ENCODE measurements at regions not wholly inside any gene's neighbourhood (a gene's known extent, or its start where the extent isn't known, plus 50 kb on each side); places are given as distances from the start of the nearest gene placed in this dataset.

DNA sequence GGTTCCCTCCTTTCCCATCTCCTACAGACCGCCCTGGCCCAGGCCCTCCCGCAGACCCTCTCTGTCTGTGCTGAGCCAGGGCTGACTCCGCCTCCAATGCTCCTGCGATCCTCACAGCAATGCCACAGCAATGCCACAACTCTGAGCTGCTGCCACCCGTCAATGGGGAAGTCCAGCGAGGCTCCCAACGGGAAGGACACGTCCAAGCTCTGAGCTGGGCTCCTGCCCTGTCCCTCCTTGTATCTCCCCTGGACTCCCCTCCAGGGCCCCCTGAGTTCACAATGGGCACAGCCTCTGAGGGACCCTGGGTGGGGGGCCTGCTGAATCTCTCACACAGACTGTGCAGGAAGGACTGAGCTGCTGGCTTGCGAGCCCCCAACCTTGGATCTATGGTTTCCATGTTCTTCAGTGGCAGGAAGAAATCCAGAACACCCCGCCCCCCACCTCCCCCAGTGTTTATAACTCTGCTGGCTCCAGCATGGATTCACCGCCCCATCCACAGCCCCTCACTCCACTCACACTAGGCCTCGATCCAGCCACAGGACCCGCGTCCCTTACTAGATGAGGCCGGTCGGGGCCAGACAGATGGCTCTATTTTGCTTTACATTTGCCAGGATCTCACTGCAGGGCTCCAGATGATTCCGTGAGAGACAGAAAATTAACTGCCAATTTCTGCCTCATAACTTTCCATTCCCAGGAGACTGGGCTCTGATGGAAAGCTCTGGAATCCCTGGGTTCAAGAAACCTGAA is 338.0 kb downstream of the MATN1 start:
- H3K4me2 ChIP-seq (ENCODE audit: low read depth, low read length, poor library complexity, severe bottlenecking), result no peak overlapping the region
- H3K36me3 ChIP-seq (ENCODE audit: insufficient read depth, low read length), result no peaks in the 10 kb centered on the region
- H3K79me2 ChIP-seq (ENCODE audit: insufficient read depth, low read length), result no peaks in the 10 kb centered on the region
- no peak overlapping the region for H3K9ac ChIP-seq (ENCODE audit: low read depth, low read length, poor library complexity, severe bottlenecking)
- H3K9me3 ChIP-seq (ENCODE audit: insufficient read depth, low read depth, low read length), result no peaks in the 10 kb centered on the region
- no peaks in the 10 kb centered on the region for H4K20me1 ChIP-seq (ENCODE audit: insufficient read depth, low read length, poor library complexity, severe bottlenecking)
- H2AFZ ChIP-seq (ENCODE audit: low read length), result no peak overlapping the region
- H3K4me3 ChIP-seq (ENCODE audit: low read length, poor library complexity, severe bottlenecking), result no peak overlapping the region
- no peaks in the 10 kb centered on the region for H3K27me3 ChIP-seq (ENCODE audit: insufficient read depth, low read length, poor library complexity, severe bottlenecking)
- no peaks in the 10 kb centered on the region for H3F3A ChIP-seq (ENCODE audit: low read depth)
- no peaks in the 10 kb centered on the region for H3K9me2 ChIP-seq (replicated peaks; ENCODE audit: low read depth, low read length)
- TF ChIP-seq CTCF (conservative IDR thresholded peaks at IDR 0.05; ENCODE audit: low read length), result no peak
- no peak for TF ChIP-seq EZH2phosphoT487 (IDR thresholded peaks at IDR 0.05; ENCODE audit: borderline replicate concordance)
- no peaks in the 10 kb centered on the region for H3K4me1 ChIP-seq (ENCODE audit: insufficient read depth, low read length, poor library complexity, severe bottlenecking)

GRCh38 chr1:30384286-30385245 is 338.8 kb downstream of the MATN1 start:
- no peak overlapping the region for H3K9ac ChIP-seq (ENCODE audit: low read depth, low read length, poor library complexity, severe bottlenecking)
- no peaks in the 10 kb centered on the region for H3F3A ChIP-seq (ENCODE audit: low read depth)

GRCh38 chr1:30383221-30383711 is 340.1 kb downstream of the MATN1 start:
- Histone ChIP-seq H3K9me3 (ENCODE audit: insufficient read depth, low read depth, low read length) (no peaks in the 10 kb centered on the region), H3K4me1 (ENCODE audit: insufficient read depth, low read length, poor library complexity, severe bottlenecking) (no peaks in the 10 kb centered on the region), H3K4me3 (ENCODE audit: low read length, poor library complexity, severe bottlenecking) (no peak overlapping the region), H3K79me2 (ENCODE audit: insufficient read depth, low read length) (no peaks in the 10 kb centered on the region), H3K36me3 (ENCODE audit: insufficient read depth, low read length) (no peaks in the 10 kb centered on the region), H3K9me2 (replicated peaks; ENCODE audit: low read depth, low read length) (no peaks in the 10 kb centered on the region), H3K9ac (ENCODE audit: low read depth, low read length, poor library complexity, severe bottlenecking) (no peak overlapping the region), H4K20me1 (ENCODE audit: insufficient read depth, low read length, poor library complexity, severe bottlenecking) (no peaks in the 10 kb centered on the region), H3K27me3 (ENCODE audit: insufficient read depth, low read length, poor library complexity, severe bottlenecking) (no peaks in the 10 kb centered on the region), H3K4me2 (ENCODE audit: low read depth, low read length, poor library complexity, severe bottlenecking) (no peak overlapping the region), H2AFZ (ENCODE audit: low read length) (no peak overlapping the region), H3F3A (ENCODE audit: low read depth) (no peaks in the 10 kb centered on the region)
- TF ChIP-seq CTCF (conservative IDR thresholded peaks at IDR 0.05; ENCODE audit: low read length), result no peak
- TF ChIP-seq EZH2phosphoT487 (IDR thresholded peaks at IDR 0.05; ENCODE audit: borderline replicate concordance), result no peak

More at GRCh38 chr1:30384286-30385245, 338.8 kb downstream of the MATN1 start:
- Histone ChIP-seq H3K79me2 (ENCODE audit: insufficient read depth, low read length) (no peaks in the 10 kb centered on the region), H2AFZ (ENCODE audit: low read length) (no peak overlapping the region), H3K4me1 (ENCODE audit: insufficient read depth, low read length, poor library complexity, severe bottlenecking) (no peaks in the 10 kb centered on the region), H4K20me1 (ENCODE audit: insufficient read depth, low read length, poor library complexity, severe bottlenecking) (no peaks in the 10 kb centered on the region), H3K36me3 (ENCODE audit: insufficient read depth, low read length) (no peaks in the 10 kb centered on the region), H3K9me2 (replicated peaks; ENCODE audit: low read depth, low read length) (no peaks in the 10 kb centered on the region), H3K4me2 (ENCODE audit: low read depth, low read length, poor library complexity, severe bottlenecking) (no peak overlapping the region), H3K9me3 (ENCODE audit: insufficient read depth, low read depth, low read length) (no peaks in the 10 kb centered on the region), H3K27me3 (ENCODE audit: insufficient read depth, low read length, poor library complexity, severe bottlenecking) (no peaks in the 10 kb centered on the region), H3K4me3 (ENCODE audit: low read length, poor library complexity, severe bottlenecking) (no peak overlapping the region)
- no peak for TF ChIP-seq EZH2phosphoT487 (IDR thresholded peaks at IDR 0.05; ENCODE audit: borderline replicate concordance)
- TF ChIP-seq CTCF (conservative IDR thresholded peaks at IDR 0.05; ENCODE audit: low read length), result no peak
